GM10248 (cell line): ENCODE measurements at regions not wholly inside any gene's neighbourhood (a gene's known extent, or its start where the extent isn't known, plus 50 kb on each side); places are given as distances from the start of the nearest gene placed in this dataset.

Experiments
- CTCF ChIA-PET: fragments of 300-600 bp; sonication (Branson Sonifier 250); formaldehyde crosslinking; extraction: SDS; loops from one replicate; lab custom pipeline; 2021; ENCODE audit warnings: antibody characterized with exemption; lab: Yijun Ruan, JAX
- POLR2A ChIA-PET: fragments of 350-650 bp; sonication (Branson Sonifier 250); formaldehyde crosslinking; extraction: SDS; loops from one replicate; lab custom pipeline; 2020; ENCODE audit warnings: antibody characterized with exemption; lab: Yijun Ruan, JAX
- DNase-seq: peaks from one replicate; pipeline ENCODE4 v3.0.0; 2012; ENCODE audit errors: extremely low spot score
- CTCF ChIP-seq: IDR thresholded peaks from 2 replicates; pipeline ENCODE4 v1.5.1; 2012; ENCODE audit warnings: mild to moderate bottlenecking, low read depth; ENCODE audit errors: extremely low read depth, missing control alignments, control extremely low read depth

- ChIA-PET CTCF (interaction anchor here (1.1 to 1.3 kb wide), 2 partner anchors 8 to 12 kb away, joined by 3 read pairs; no protein-coding TSS in a partner anchor), POLR2A (no interaction called here)
- TF ChIP-seq CTCF, result no peak
- DNase-seq, result no peak
Measured at GRCh38 chr4:177791188-177791587, 349.0 kb upstream of the AGA start.

GRCh38 chr4:177796841-177797240 lies 354.6 kb upstream of the AGA start:
- CTCF ChIA-PET, result no interaction called here
- TF ChIP-seq CTCF, result no peak

GRCh38 chr4:177798161-177798560 lies 355.9 kb upstream of the AGA start:
- ChIA-PET CTCF (interaction anchor here (1.0 to 1.1 kb wide), 2 partner anchors 8 to 45 kb away, joined by 3 read pairs; no protein-coding TSS in a partner anchor), POLR2A (no interaction called here)
- no peak for DNase-seq
- TF ChIP-seq CTCF, result no peak

More at GRCh38 chr4:177796841-177797240, 354.6 kb upstream of the AGA start:
- POLR2A ChIA-PET, result no interaction called here
- no peak for DNase-seq

- no peak for TF ChIP-seq CTCF
- DNase-seq, result no peak
- ChIA-PET CTCF (no interaction called here), POLR2A (no interaction called here)
Measured at GRCh38 chr4:177802162-177802561, 359.9 kb upstream of the AGA start.

GRCh38 chr4:177802661-177803060 lies 360.4 kb upstream of the AGA start:
- DNase-seq, result no peak
- CTCF ChIA-PET, result no interaction called here
- TF ChIP-seq CTCF, result no peak
- POLR2A ChIA-PET, result no interaction called here

- no peak for TF ChIP-seq CTCF
- no peak for DNase-seq
- ChIA-PET POLR2A (no interaction called here), CTCF (no interaction called here)
Measured at GRCh38 chr4:177803151-177803550, 360.9 kb upstream of the AGA start.

GRCh38 chr4:177809791-177810190 lies 367.6 kb upstream of the AGA start:
- DNase-seq, result no peak
- TF ChIP-seq CTCF, result no peak
- ChIA-PET POLR2A (no interaction called here), CTCF (no interaction called here)
